OCI-LY1 (cell line): ENCODE measurements at regions not wholly inside any gene's neighbourhood (a gene's known extent, or its start where the extent isn't known, plus 50 kb on each side); places are given as distances from the start of the nearest gene placed in this dataset.

Experiments
- H2AFZ ChIP-seq: fragments of 200-600 bp; sonication (generic), shearing (Covaris generic); 2 replicates; pipeline ENCODE4 v1.6.0; 2014; ENCODE audit warnings: antibody characterized with exemption, mild to moderate bottlenecking, low read length
- H3F3A ChIP-seq: fragments of 200-600 bp; sonication (generic), shearing (Covaris generic); 2 replicates; pipeline ENCODE4 v1.6.0; 2014; ENCODE audit warnings: mild to moderate bottlenecking, antibody characterized with exemption, low read length, moderate library complexity; ENCODE audit not compliant: insufficient read depth
- H3K27ac ChIP-seq: fragments of 200-600 bp; sonication (generic); 2 replicates; pipeline ENCODE4 v1.5.1; 2014; ENCODE audit warnings: low read length, mixed run types, mild to moderate bottlenecking, low read depth; ENCODE audit not compliant: poor library complexity, severe bottlenecking
- H3K27me3 ChIP-seq: fragments of 200-600 bp; sonication (generic); 2 replicates; pipeline ENCODE4 v1.6.0; 2014; ENCODE audit warnings: antibody characterized with exemption, mild to moderate bottlenecking, low read length, moderate library complexity; ENCODE audit not compliant: insufficient read depth
- H3K36me3 ChIP-seq: fragments of 200-600 bp; sonication (generic); 2 replicates; pipeline ENCODE4 v1.6.1; 2014; ENCODE audit warnings: mild to moderate bottlenecking, antibody characterized with exemption, low read length, moderate library complexity, mixed read lengths; ENCODE audit not compliant: insufficient read depth
- H3K4me1 ChIP-seq: fragments of 200-600 bp; sonication (generic); 2 replicates; pipeline ENCODE4 v1.5.1; 2014; ENCODE audit warnings: mild to moderate bottlenecking, low read length, moderate library complexity; ENCODE audit not compliant: insufficient read depth, severe bottlenecking
- H3K4me2 ChIP-seq: fragments of 200-600 bp; sonication (generic), shearing (Covaris generic); 2 replicates; pipeline ENCODE4 v1.6.1; 2014; ENCODE audit warnings: low read length
- H3K4me3 ChIP-seq: fragments of 200-600 bp; sonication (generic); 2 replicates; pipeline ENCODE4 v1.5.1; 2014; ENCODE audit warnings: low read length, low read depth, mild to moderate bottlenecking, mixed read lengths; ENCODE audit not compliant: poor library complexity, severe bottlenecking
- H3K79me2 ChIP-seq: fragments of 200-600 bp; shearing (Covaris generic); 2 replicates; pipeline ENCODE4 v1.6.1; 2016; ENCODE audit warnings: mixed run types, low read length, mixed read lengths; ENCODE audit not compliant: insufficient read depth
- H3K9ac ChIP-seq: fragments of 200-600 bp; sonication (generic), shearing (Covaris generic); 2 replicates; pipeline ENCODE4 v1.6.1; 2014; ENCODE audit warnings: mild to moderate bottlenecking, low read length, mixed read lengths
- H3K9me2 ChIP-seq: fragments of 200-600 bp; sonication (generic), shearing (Covaris generic); 2 replicates; pipeline ENCODE4 v1.6.1; 2014; ENCODE audit warnings: low read depth, mild to moderate bottlenecking, low read length, mixed read lengths
- H3K9me3 ChIP-seq: fragments of 200-600 bp; shearing (Covaris generic); 2 replicates; pipeline ENCODE4 v1.6.1; 2014; ENCODE audit warnings: low read length, mixed read lengths
- H4K20me1 ChIP-seq: fragments of 200-600 bp; sonication (generic), shearing (Covaris generic); 2 replicates; pipeline ENCODE4 v1.6.0; 2016; ENCODE audit warnings: mild to moderate bottlenecking, low read length; ENCODE audit not compliant: insufficient read depth
- EZH2 ChIP-seq: fragments of 200-600 bp; sonication (generic), shearing (Covaris generic); IDR thresholded peaks from 2 replicates; pipeline ENCODE4 v1.8.0; 2017; ENCODE audit warnings: borderline replicate concordance, mixed run types, mild to moderate bottlenecking, antibody characterized with exemption, low read length, moderate library complexity, mixed read lengths
- TF ChIP-seq, protein P1 (sequence below): fragments of 200-600 bp; sonication (generic), shearing (Covaris generic); IDR thresholded peaks from 2 replicates; pipeline ENCODE4 v1.5.1; 2017; ENCODE audit warnings: mild to moderate bottlenecking, antibody characterized with exemption, low read length, moderate library complexity, mixed read lengths

DNA sequence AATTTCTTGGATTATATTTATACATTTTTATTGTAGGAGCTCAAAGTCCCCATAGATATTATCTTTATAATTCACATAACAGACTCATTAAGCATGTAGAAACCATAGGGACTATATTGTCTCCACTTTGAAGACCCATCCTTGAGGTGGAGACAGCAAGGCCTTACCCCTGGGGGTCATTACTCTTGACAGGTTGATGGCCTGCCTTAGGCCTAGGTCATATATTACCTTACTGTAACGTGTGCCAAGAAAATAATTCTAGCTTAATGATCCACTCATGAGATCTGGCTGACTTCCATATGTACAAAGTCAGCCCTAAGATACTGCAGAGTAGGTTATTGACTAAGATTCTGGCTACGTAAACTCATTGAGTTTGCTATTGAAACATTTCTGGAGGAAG, 65.4 kb upstream of the GLS start:
- Histone ChIP-seq H3K4me1 (no peaks in the 10 kb centered on the region), H4K20me1 (no peaks in the 10 kb centered on the region), H3K36me3 (no peaks in the 10 kb centered on the region), H3F3A (no peaks in the 10 kb centered on the region), H3K4me3 (no peak overlapping the region), H3K9me2 (no peaks in the 10 kb centered on the region), H3K79me2 (no peaks in the 10 kb centered on the region), H2AFZ (no peak overlapping the region), H3K9ac (no peak overlapping the region), H3K4me2 (no peak overlapping the region), H3K27ac (no peak overlapping the region), H3K27me3 (no peaks in the 10 kb centered on the region), H3K9me3 (no peaks in the 10 kb centered on the region)
- no peak for TF ChIP-seq EZH2
- TF ChIP-seq, protein P1, sequence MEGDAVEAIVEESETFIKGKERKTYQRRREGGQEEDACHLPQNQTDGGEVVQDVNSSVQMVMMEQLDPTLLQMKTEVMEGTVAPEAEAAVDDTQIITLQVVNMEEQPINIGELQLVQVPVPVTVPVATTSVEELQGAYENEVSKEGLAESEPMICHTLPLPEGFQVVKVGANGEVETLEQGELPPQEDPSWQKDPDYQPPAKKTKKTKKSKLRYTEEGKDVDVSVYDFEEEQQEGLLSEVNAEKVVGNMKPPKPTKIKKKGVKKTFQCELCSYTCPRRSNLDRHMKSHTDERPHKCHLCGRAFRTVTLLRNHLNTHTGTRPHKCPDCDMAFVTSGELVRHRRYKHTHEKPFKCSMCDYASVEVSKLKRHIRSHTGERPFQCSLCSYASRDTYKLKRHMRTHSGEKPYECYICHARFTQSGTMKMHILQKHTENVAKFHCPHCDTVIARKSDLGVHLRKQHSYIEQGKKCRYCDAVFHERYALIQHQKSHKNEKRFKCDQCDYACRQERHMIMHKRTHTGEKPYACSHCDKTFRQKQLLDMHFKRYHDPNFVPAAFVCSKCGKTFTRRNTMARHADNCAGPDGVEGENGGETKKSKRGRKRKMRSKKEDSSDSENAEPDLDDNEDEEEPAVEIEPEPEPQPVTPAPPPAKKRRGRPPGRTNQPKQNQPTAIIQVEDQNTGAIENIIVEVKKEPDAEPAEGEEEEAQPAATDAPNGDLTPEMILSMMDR, result no peak

DNA sequence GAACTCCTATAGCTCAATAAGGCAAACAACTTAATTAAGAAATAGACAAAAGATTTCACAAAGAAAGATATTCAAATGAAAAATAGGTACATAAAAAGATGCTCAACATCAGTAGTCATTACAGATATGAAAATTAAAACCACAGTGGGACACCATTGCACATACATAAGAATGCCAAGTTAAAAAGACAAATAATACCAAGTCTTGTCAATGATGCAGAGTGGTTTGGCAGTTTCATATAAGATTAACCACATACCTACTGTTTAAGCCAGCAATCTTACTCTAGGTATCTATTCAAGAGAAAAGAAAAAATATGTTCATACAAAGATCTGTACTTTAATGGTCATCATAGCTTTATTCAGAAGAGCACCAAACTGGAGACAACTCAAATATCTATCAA, 63.5 kb upstream of the GLS start:
- TF ChIP-seq EZH2, result no peak
- TF ChIP-seq, protein P1, result no peak
- H3K36me3 ChIP-seq, result no peaks in the 10 kb centered on the region
- H2AFZ ChIP-seq, result no peak overlapping the region
- no peak overlapping the region for H3K4me2 ChIP-seq
- H3K9me3 ChIP-seq, result no peaks in the 10 kb centered on the region
- no peaks in the 10 kb centered on the region for H3K27me3 ChIP-seq
- H3K4me3 ChIP-seq, result no peak overlapping the region
- no peaks in the 10 kb centered on the region for H3F3A ChIP-seq
- H3K27ac ChIP-seq, result no peak overlapping the region
- no peaks in the 10 kb centered on the region for H3K79me2 ChIP-seq
- H4K20me1 ChIP-seq, result no peaks in the 10 kb centered on the region
- no peaks in the 10 kb centered on the region for H3K9me2 ChIP-seq
- H3K9ac ChIP-seq, result no peak overlapping the region
- H3K4me1 ChIP-seq, result no peaks in the 10 kb centered on the region

DNA sequence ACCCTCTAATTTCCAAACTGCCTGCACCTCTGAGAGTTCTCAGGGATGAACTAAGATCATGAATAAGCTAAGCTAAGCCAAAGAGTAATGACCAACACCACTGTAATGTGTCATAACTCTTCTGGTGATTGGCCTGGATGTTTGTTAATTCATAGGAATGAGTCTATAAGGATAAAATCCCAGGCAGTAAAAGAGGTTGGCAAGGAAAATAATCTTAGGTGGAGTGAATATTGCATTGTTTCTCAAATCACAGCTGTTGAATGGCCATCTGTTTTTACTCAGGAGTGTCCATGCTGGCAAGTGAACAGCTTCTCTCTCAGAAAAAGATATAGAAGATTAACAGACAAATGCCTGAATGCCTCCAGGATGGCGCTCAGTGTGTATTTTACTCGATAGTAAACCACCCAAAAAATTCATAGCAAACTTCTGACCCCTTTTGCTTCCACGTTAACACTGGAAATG, 60.8 kb upstream of the GLS start:
- H2AFZ ChIP-seq, result no peak overlapping the region
- no peaks in the 10 kb centered on the region for H3K9me3 ChIP-seq
- H3K9me2 ChIP-seq, result no peaks in the 10 kb centered on the region

More for the DNA sequence above, 60.8 kb upstream of the GLS start:
- no peak overlapping the region for H3K4me2 ChIP-seq
- no peaks in the 10 kb centered on the region for H3K36me3 ChIP-seq
- no peak overlapping the region for H3K9ac ChIP-seq
- H4K20me1 ChIP-seq, result no peaks in the 10 kb centered on the region
- TF ChIP-seq, protein P1, result no peak
- no peak for TF ChIP-seq EZH2
- no peak overlapping the region for H3K27ac ChIP-seq
- no peak overlapping the region for H3K4me3 ChIP-seq
- H3K79me2 ChIP-seq, result no peaks in the 10 kb centered on the region
- no peaks in the 10 kb centered on the region for H3K27me3 ChIP-seq
- H3F3A ChIP-seq, result no peaks in the 10 kb centered on the region
- no peaks in the 10 kb centered on the region for H3K4me1 ChIP-seq
